ENCODE measurements at regions not wholly inside any gene's neighbourhood (a gene's known extent, or its start where the extent isn't known, plus 50 kb on each side); places are given as distances from the start of the nearest gene placed in this dataset.
"Not testable (repeated sequence)": the region's sequence is repeated elsewhere in the genome, so short reads cannot be mapped to it uniquely, and the experiment has no call there.

- H3K27me3 ChIP-seq (ENCODE audit: control insufficient read depth, insufficient read depth, low read length), result no peaks in the 10 kb centered on the region
- no peak overlapping the region for H3K4me3 ChIP-seq (ENCODE audit: insufficient read depth, low read depth, low read length)
- no peaks in the 10 kb centered on the region for H3K36me3 ChIP-seq (replicated peaks; ENCODE audit: control insufficient read depth, insufficient read depth, low read length)
- no peak for DNase-seq
Measured at GRCh38 chr5:89320421-89321277, 437.7 kb upstream of the MEF2C start.

GRCh38 chr5:89317838-89318237, 434.9 kb upstream of the MEF2C start:
- DNase-seq; H3K4me3 ChIP-seq (ENCODE audit: insufficient read depth, low read depth, low read length); H3K27me3 ChIP-seq (ENCODE audit: control insufficient read depth, insufficient read depth, low read length); H3K36me3 ChIP-seq (replicated peaks; ENCODE audit: control insufficient read depth, insufficient read depth, low read length): not testable (repeated sequence)

- H3K36me3 ChIP-seq (replicated peaks; ENCODE audit: control insufficient read depth, insufficient read depth, low read length), result no peaks in the 10 kb centered on the region
- DNase-seq, result no peak
- no peaks in the 10 kb centered on the region for H3K27me3 ChIP-seq (ENCODE audit: control insufficient read depth, insufficient read depth, low read length)
- no peak overlapping the region for H3K4me3 ChIP-seq (ENCODE audit: insufficient read depth, low read depth, low read length)
Measured at GRCh38 chr5:89315286-89316100, 432.5 kb upstream of the MEF2C start.

- H3K27me3 ChIP-seq (ENCODE audit: control insufficient read depth, insufficient read depth, low read length), result no peaks in the 10 kb centered on the region
- H3K36me3 ChIP-seq (replicated peaks; ENCODE audit: control insufficient read depth, insufficient read depth, low read length), result no peaks in the 10 kb centered on the region
- H3K4me3 ChIP-seq (ENCODE audit: insufficient read depth, low read depth, low read length), result no peak overlapping the region
- DNase-seq, result no peak
Measured at GRCh38 chr5:89313804-89314588, 431.0 kb upstream of the MEF2C start.

- no peak for DNase-seq
- H3K36me3 ChIP-seq (replicated peaks; ENCODE audit: control insufficient read depth, insufficient read depth, low read length), result no peaks in the 10 kb centered on the region
- H3K27me3 ChIP-seq (ENCODE audit: control insufficient read depth, insufficient read depth, low read length), result no peaks in the 10 kb centered on the region
- H3K4me3 ChIP-seq (ENCODE audit: insufficient read depth, low read depth, low read length), result no peak overlapping the region
Measured at GRCh38 chr5:89313044-89313443, 430.1 kb upstream of the MEF2C start.

- Histone ChIP-seq H3K4me3 (ENCODE audit: insufficient read depth, low read depth, low read length) (no peak overlapping the region), H3K27me3 (ENCODE audit: control insufficient read depth, insufficient read depth, low read length) (no peaks in the 10 kb centered on the region), H3K36me3 (replicated peaks; ENCODE audit: control insufficient read depth, insufficient read depth, low read length) (no peaks in the 10 kb centered on the region)
- no peak for DNase-seq
Measured at GRCh38 chr5:89309268-89309667, 426.3 kb upstream of the MEF2C start.

GRCh38 chr5:89308606-89309040, 425.6 kb upstream of the MEF2C start:
- Histone ChIP-seq H3K27me3 (ENCODE audit: control insufficient read depth, insufficient read depth, low read length) (no peaks in the 10 kb centered on the region), H3K36me3 (replicated peaks; ENCODE audit: control insufficient read depth, insufficient read depth, low read length) (no peaks in the 10 kb centered on the region), H3K4me3 (ENCODE audit: insufficient read depth, low read depth, low read length) (no peak overlapping the region)
- no peak for DNase-seq

- Histone ChIP-seq H3K4me3 (ENCODE audit: insufficient read depth, low read depth, low read length) (no peak overlapping the region), H3K36me3 (replicated peaks; ENCODE audit: control insufficient read depth, insufficient read depth, low read length) (no peaks in the 10 kb centered on the region), H3K27me3 (ENCODE audit: control insufficient read depth, insufficient read depth, low read length) (no peaks in the 10 kb centered on the region)
- no peak for DNase-seq
Measured at GRCh38 chr5:89307972-89308371, 425.0 kb upstream of the MEF2C start.

- not testable (repeated sequence) for H3K4me3 ChIP-seq (ENCODE audit: insufficient read depth, low read depth, low read length); H3K27me3 ChIP-seq (ENCODE audit: control insufficient read depth, insufficient read depth, low read length); DNase-seq; H3K36me3 ChIP-seq (replicated peaks; ENCODE audit: control insufficient read depth, insufficient read depth, low read length)
Measured at GRCh38 chr5:89307141-89307540, 424.2 kb upstream of the MEF2C start.

- no peak for DNase-seq
Measured at GRCh38 chr5:89303033-89303480, 420.1 kb upstream of the MEF2C start.

GRCh38 chr5:89302102-89302891, 419.3 kb upstream of the MEF2C start:
- Histone ChIP-seq H3K4me3 (ENCODE audit: insufficient read depth, low read depth, low read length) (no peak overlapping the region), H3K27me3 (ENCODE audit: control insufficient read depth, insufficient read depth, low read length) (no peaks in the 10 kb centered on the region), H3K36me3 (replicated peaks; ENCODE audit: control insufficient read depth, insufficient read depth, low read length) (no peaks in the 10 kb centered on the region)
- DNase-seq, result no peak

More at GRCh38 chr5:89303033-89303480, 420.1 kb upstream of the MEF2C start:
- no peaks in the 10 kb centered on the region for H3K27me3 ChIP-seq (ENCODE audit: control insufficient read depth, insufficient read depth, low read length)
- H3K36me3 ChIP-seq (replicated peaks; ENCODE audit: control insufficient read depth, insufficient read depth, low read length), result no peaks in the 10 kb centered on the region
- no peak overlapping the region for H3K4me3 ChIP-seq (ENCODE audit: insufficient read depth, low read depth, low read length)

- no peak overlapping the region for H3K4me3 ChIP-seq (ENCODE audit: insufficient read depth, low read depth, low read length)
- no peak for DNase-seq
- no peaks in the 10 kb centered on the region for H3K27me3 ChIP-seq (ENCODE audit: control insufficient read depth, insufficient read depth, low read length)
- no peaks in the 10 kb centered on the region for H3K36me3 ChIP-seq (replicated peaks; ENCODE audit: control insufficient read depth, insufficient read depth, low read length)
Measured at GRCh38 chr5:89301321-89302025, 418.5 kb upstream of the MEF2C start.

- no peaks in the 10 kb centered on the region for H3K27me3 ChIP-seq (ENCODE audit: control insufficient read depth, insufficient read depth, low read length)
- H3K36me3 ChIP-seq (replicated peaks; ENCODE audit: control insufficient read depth, insufficient read depth, low read length), result no peaks in the 10 kb centered on the region
- H3K4me3 ChIP-seq (ENCODE audit: insufficient read depth, low read depth, low read length), result no peak overlapping the region
- no peak for DNase-seq
Measured at GRCh38 chr5:89300426-89300970, 417.5 kb upstream of the MEF2C start.
